Stimulated activated naive CD8-positive, alpha-beta T cell treated with anti-CD3 and anti-CD28 coated beads, Interleukin-15, Interleukin-2, amounts not matched to agents 100 U/mL and 50 U/mL, for 24 hours (primary cell): ENCODE measurements at regions not wholly inside any gene's neighbourhood (a gene's known extent, or its start where the extent isn't known, plus 50 kb on each side); places are given as distances from the start of the nearest gene placed in this dataset.
"Not testable (repeated sequence)": the region's sequence is repeated elsewhere in the genome, so short reads cannot be mapped to it uniquely, and the experiment has no call there.

Experiments used
- ATAC-seq: fragments of 150-1000 bp; cut with Tn5 transposase; one replicate; pipeline ENCODE4 v1.10.0; 2021
- DNase-seq: peaks from one replicate; pipeline ENCODE4 v3.0.0; 2021

- ATAC-seq (no peak), DNase-seq (no peak)
Observed at GRCh38 chr6:11407414-11407813, 130.1 kb upstream of the TMEM170B start.

- ATAC-seq, result no peak
- DNase-seq, result no peak
Observed at GRCh38 chr6:11404838-11405237, 132.7 kb upstream of the TMEM170B start.

- DNase-seq, result no peak
- ATAC-seq, result no peak
Observed at GRCh38 chr6:11404081-11404480, 133.5 kb upstream of the TMEM170B start.

DNA sequence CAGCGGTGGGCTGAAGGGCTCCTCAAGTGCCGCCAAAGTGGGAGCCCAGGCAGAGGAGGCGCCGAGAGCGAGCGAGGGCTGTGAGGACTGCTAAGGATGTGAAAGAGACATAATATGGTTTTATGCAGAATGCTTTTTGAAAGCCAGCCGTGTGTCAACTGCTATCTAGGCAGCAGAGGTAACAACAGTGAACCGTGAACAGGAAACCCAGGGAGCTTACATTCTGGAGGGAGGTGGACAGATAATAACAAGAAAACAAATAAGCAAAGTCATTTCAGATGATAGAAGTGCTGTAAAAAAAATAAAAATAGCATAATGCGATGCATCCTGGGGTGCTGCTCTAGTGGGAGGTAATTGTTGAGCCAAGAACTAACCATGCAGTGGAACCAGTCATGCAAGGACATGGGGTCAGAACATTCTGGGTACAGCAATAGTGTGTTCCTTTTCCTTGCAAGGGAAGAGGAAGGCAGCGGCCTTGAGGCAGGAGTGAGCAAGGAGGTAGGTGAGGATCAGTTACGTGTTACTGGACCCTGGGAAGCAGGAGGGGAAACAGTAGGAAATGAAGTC is 134.4 kb upstream of the TMEM170B start:
- ATAC-seq (no peak), DNase-seq (no peak)

DNA sequence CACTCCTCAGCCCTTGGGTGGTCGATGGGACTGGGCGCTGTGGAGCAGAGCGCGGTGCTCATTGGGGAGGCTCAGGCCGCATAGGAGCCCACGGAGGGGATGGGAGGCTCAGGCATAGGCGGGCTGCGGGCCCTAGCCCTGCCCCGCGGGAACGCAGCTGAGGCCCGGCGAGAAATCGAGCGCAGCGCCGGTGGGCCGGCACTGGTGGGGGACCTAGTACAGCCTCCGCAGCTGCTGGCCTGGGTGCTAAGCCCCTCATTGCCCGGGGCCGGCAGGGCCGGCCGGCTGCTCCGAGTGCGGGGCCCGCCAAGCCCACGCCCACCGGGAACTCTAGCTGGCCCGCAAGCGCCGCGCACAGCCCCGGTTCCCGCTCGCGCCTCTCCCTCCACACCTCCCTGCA is 135.0 kb upstream of the TMEM170B start:
- not testable (repeated sequence) for DNase-seq, ATAC-seq

GRCh38 chr6:11401954-11402353 is 135.6 kb upstream of the TMEM170B start:
- DNase-seq, ATAC-seq: not testable (repeated sequence)

DNA sequence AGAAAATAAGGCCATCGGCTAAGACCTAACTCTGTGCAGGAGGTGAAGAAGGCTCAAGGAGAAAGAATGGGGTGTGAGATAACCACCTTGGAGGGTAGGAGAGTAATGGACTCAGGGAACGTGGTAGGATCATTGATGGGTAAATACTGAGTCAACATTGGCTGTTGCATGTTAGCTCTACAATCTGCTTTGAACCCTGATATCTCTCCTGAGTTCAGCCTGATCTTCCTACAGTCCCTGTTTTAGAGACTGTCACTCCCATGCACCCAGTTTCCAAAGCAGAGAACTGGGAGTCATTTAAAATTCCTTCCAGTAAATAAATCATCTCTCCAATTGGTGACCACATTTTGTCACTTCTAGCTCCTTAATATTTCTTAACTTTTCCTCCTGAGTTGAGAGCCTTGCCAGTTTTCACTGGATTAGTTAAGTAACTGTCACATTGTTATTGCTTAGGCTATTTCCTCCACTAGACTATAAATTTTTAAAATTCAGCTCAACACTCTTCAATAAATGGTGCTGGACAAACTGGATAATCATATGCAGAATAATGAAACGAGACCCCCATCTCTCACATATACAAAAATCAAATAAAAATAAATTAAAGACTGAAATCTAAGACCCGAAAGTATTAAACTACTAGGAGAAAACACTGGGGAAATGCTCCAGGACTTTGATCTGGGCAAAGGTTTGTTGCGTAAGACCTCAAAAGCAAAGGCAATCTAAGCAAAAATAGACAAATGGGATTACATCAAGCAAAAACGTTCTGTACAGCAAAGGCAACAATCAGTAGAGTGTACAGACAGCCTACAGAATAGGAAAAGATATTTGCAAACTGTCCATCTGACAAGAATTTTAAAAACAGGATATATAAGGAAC is 138.9 kb upstream of the TMEM170B start:
- no peak for DNase-seq
- no peak for ATAC-seq

- DNase-seq, result no peak
- ATAC-seq, result no peak
Observed at GRCh38 chr6:11397622-11398450, 139.7 kb upstream of the TMEM170B start.

DNA sequence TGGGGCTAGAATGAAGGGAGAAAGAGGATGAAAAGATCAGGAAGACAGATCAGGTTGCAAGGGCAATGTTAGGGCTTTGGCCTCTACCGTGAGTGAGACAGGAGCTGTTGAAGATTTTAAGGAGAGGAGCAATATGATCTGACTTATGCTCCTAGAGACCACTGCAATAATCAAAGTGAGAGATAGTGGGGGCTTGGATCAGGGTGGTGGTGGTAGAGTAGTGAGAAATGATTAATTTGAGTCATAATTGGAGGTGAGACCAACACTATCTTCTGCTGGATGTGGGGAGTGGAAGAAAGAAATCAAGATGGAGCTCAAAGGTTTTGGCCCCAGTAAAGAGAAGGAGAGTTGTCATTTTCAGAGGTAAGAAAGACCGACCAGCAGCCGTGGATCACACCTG is 140.7 kb upstream of the TMEM170B start:
- ATAC-seq (peak; percentile 86), DNase-seq (no peak)

- ATAC-seq, result no peak
- no peak for DNase-seq
Observed at GRCh38 chr6:11393713-11394627, 143.6 kb upstream of the TMEM170B start.

GRCh38 chr6:11392778-11393507 is 144.6 kb upstream of the TMEM170B start:
- ATAC-seq (no peak), DNase-seq (no peak)

DNA sequence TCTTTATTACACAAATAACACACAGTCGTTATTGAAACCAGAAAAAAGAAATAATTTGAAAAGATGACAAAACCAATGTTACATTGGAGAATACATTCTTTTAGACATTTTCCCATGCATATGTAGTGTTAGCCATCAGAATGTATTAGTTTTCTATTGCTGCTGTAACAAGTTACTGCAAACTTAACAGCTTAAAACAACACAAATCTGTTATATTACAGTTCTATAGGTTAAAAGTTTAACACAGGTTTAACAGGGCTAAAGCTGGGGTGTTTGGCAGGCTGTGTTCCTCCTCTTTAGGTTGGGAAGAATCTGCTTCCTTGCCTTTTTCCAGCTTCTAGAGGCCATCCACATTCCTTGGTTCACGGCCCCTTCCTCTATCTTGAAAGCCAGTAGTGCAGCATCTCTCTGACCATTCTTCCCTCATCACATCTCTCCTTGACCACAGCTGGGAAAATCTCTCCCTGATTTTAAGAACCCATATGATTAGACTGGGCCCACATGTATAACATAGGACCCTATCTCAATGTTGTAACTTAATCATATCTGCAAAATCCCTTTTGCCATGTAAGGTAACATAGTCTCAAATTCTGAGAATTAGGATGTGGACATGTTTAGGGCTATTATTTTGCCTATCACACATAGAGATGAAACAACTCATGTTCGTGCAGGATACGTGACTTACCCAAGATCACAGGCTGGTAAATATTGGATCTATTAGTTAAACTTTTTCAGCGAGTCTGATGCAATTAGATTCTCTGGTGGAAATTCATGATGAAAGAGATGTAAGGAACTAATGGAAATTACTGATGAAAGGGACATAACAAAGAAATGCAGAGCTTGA is 145.4 kb upstream of the TMEM170B start:
- ATAC-seq, result no peak
- no peak for DNase-seq

GRCh38 chr6:11389977-11390376 is 147.6 kb upstream of the TMEM170B start:
- DNase-seq (no peak), ATAC-seq (no peak)

GRCh38 chr6:11388983-11389944 is 148.3 kb upstream of the TMEM170B start:
- DNase-seq, result no peak

GRCh38 chr6:11387707-11388430 is 149.7 kb upstream of the TMEM170B start:
- DNase-seq (no peak), ATAC-seq (no peak)

More at GRCh38 chr6:11388983-11389944, 148.3 kb upstream of the TMEM170B start:
- ATAC-seq, result no peak

GRCh38 chr6:11386726-11387125 is 150.8 kb upstream of the TMEM170B start:
- DNase-seq (no peak), ATAC-seq (no peak)

DNA sequence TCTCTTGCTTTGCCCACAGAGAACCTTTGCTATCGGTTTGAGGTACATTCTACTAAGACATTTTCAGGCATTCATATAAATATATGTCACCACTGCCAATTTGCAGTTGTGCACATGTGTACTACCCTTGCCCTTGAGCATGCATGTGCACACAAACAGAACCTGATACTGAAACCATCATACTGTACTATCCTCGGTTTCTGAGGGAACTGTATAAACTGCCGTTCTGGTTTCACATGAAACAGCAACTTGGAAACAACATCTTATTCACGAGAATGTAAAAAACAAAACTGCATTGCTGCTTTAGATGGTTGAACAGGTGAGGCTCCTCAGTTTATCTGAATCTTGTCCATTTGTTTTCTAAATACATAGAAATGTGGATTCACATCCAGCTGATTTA is 151.2 kb upstream of the TMEM170B start:
- ATAC-seq (no peak), DNase-seq (no peak)
